DMS 273 treated with DMSO at 0.1 percent for 48 hours (cell line): ENCODE measurements at regions not wholly inside any gene's neighbourhood (a gene's known extent, or its start where the extent isn't known, plus 50 kb on each side); places are given as distances from the start of the nearest gene placed in this dataset.

ENCODE experiments used
- DNase-seq: peaks from one replicate; lab custom pipeline; 2025; lab: John Stamatoyannopoulos, UW

DNA sequence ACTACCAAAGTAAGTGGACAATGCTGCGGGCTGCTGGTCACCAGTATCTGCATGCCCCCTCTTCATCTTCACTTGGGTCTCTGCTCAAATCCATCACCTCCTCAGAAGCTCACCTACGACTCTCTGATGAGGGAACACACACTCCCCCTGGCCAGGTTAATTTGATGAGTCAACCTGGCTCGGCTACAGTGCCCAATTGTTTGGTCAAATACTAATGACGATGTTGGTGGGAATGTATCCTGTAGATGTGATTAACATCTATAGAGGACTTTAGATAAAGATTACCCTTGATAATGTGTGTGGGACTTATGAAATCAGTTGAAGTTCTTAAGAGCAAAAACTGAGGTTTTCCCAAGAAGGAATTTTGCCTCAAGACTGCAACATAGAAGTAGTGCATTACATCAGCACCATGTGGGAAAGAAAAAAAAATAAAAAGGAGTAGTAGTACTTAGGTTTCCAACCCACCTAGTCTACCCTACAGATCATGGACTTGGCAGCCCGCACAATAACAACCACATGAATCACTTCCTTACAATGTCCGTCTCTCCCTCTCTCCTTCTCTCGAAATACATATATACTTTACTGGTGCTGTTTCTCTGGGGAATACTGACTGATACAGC, 467.3 kb downstream of the DNAH5 start:
- no peak for DNase-seq

DNA sequence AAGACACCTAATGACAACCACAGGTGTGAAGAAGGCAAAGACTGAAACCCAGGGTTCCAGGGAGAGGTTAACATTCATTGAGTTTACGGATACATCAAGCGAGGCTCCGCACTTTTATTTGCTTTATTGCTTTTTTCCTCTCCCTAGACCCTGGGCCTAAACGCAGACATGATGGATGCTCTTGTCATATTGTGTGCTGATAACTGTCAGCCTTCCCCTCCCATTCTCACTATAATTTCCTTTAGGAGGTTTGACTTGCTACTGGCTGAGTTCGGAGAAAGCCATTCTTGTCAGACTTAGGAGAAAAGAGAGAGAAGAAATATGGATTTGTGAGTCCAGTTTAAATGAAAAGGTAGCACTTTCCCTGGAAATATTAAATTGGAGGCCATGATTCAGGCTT, 471.6 kb downstream of the DNAH5 start:
- DNase-seq = no peak

GRCh38 chr5:13470975-13471374, 473.5 kb downstream of the DNAH5 start:
- DNase-seq = no peak

DNA sequence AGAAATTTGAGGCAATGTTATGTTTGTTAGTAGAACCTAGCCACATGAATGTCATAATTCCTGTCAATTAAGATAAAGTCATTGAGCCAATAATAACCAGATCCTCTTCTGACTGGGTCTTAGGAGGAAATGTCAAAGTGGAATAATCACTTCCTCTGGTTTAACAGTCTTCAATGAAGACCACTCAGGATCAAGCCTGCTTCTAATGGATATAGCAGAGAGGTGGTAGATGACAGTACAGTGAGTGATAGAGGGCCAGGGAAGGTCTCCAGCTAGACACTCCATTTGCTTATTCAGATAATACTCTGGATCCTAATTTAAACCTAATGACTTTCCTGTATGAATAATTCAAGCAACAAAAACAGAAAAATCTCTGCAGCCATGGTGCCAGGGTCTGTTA, 474.2 kb downstream of the DNAH5 start:
- no peak for DNase-seq

GRCh38 chr5:13464532-13465193, 479.8 kb downstream of the DNAH5 start:
- DNase-seq = no peak

DNA sequence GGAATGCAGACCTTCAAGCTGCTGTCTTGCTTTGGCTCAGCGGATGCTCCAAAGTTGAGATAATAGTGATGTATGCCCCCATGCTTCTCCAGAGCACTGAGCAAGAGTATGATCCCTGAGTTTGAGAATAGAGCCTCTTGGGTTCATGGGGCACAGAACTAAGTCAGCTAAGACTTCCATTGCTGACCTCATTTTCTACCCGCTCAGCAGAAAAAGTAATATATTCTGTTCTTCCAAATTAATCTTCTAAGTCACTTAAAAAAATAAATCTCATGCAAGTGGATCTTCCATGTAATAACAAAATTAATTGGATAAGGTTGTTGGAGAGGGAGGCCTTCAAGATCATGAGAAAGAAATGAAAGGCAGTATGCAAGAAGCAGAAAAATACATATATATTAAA, 483.9 kb downstream of the DNAH5 start:
- DNase-seq = no peak

GRCh38 chr5:13454050-13454449, 490.4 kb downstream of the DNAH5 start:
- DNase-seq = no peak

- DNase-seq = no peak
Observed at GRCh38 chr5:13448843-13449242, 495.6 kb downstream of the DNAH5 start.

DNA sequence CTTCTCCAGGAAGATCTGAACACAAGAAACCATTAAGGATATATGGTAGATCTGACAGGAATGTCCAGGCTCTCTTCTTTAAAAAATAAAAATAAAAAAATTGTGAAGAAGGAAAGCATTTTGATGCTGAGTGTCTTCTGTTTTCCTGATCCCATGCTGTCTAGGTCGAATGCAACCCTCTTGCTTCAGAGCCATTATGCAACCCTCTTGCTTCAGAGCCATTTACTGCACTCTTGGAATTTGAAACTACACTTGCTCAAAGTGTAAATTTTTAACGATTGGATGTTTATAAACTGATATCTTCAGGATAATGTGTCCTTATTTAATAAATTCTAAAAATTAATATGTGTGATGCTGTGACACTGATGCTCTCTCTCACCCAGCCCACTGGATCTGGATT, 505.1 kb downstream of the DNAH5 start:
- no peak for DNase-seq

DNA sequence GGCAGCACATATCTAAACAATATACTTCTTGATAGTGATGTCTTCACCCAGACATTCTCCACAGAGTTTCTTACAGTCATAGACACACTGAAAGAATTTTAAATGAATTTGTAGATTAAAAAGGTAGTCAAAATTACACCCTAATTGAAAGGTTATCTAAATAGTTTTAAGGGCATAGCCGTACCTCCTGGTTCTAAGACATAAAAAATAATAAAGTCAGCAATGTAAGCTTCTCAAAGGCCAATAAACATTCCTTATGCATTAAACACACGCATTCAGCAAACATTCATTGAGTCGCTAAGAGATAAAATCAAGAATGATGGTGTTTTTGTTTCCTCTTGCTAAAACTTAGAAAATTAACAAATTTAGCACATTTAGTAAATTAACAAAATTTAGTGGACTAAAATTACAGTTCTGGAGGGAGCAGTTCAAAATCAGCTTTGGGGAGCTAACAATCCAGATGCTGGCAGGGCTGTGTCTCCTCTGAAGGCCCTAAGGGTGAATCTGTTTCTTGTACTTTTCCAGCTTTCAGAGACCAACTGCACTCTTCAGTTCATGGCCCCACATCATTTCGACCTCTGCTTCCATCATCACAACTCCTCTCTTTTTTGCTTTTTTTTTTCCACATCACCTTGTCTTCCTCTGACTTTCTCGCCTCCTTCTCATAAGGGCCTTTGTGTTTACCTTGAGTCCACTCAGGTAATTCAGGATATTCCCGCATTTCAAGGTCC, 516.5 kb downstream of the DNAH5 start:
- DNase-seq = no peak

DNA sequence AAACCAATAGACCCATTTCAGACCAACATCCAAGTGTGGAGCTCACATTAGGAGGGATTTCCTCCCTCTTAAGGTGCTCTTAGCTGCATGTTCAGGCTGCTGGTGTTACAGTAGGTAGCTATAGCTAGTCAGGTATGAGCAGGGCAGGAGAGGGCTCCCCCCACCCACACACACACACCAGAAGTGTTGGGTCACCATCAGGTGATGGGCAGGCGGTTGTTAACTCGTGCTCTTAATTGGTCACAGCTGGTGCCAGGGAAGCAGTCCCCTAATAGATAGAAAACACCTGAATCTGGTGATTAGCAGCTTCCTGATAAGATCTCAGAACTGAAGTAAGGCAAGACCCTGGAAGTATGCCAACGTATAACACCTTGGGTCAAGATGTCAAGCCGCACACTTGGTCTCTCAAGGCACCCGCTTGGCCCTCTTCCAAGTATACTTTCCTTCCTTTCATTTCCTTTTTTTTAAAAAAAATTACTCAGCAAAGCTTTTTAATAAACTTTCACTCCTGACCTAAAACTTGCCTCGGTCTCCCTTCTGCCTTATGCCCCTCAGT, 532.4 kb downstream of the DNAH5 start:
- DNase-seq = no peak

- no peak for DNase-seq
Observed at GRCh38 chr5:13408616-13409015, 535.9 kb downstream of the DNAH5 start.

DNA sequence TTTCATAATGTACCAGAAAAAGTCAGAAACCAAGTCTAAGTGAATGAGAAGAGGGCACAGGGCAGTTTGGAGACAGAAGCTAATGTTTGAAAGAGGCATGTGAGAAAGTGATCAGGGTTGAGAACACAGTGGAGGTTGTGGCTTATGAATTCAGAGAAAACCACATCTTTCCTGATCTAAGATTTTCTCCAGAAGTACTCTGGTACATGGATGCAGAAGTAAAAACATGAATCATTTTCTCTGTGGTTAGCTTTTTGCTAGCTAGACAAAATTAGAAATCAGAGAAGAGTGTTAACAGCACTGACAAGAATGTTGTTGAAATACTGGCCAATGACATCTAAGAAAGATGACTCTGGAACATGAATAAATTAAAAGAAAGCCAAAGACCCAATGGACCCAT, 541.1 kb downstream of the DNAH5 start:
- no peak for DNase-seq

- no peak for DNase-seq
Observed at GRCh38 chr5:13385066-13385465, 559.4 kb downstream of the DNAH5 start.

- DNase-seq = no peak
Observed at GRCh38 chr5:13382232-13382631, 562.3 kb downstream of the DNAH5 start.

GRCh38 chr5:13378091-13378490, 566.4 kb downstream of the DNAH5 start:
- DNase-seq = no peak

GRCh38 chr5:13359344-13359743, 585.1 kb downstream of the DNAH5 start:
- no peak for DNase-seq

- no peak for DNase-seq
Observed at GRCh38 chr5:13358342-13358741, 586.1 kb downstream of the DNAH5 start.

- DNase-seq = no peak
Observed at GRCh38 chr5:13357929-13358328, 586.6 kb downstream of the DNAH5 start.

GRCh38 chr5:13356226-13356625, 588.3 kb downstream of the DNAH5 start:
- DNase-seq = no peak

DNA sequence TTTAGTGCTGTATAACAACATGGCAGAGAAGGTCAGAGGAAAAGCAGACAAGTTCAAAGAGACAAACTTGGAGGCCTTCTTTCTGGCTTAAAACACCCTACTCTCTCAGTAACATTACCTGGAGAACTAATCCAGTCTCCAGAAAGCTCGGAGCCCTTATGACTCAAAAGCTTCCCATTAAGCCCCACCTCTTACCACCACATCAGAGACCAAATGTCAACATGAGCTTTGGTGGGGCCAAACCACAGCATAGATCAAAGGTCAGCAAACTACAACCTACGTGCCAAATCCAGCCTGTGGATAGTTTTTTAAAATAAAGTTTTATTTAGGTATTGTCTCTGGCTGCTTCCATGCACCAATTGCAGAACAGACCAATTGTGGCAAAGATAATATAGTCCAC, 589.9 kb downstream of the DNAH5 start:
- no peak for DNase-seq

- DNase-seq = no peak
Observed at GRCh38 chr5:13350767-13351166, 593.7 kb downstream of the DNAH5 start.

DNA sequence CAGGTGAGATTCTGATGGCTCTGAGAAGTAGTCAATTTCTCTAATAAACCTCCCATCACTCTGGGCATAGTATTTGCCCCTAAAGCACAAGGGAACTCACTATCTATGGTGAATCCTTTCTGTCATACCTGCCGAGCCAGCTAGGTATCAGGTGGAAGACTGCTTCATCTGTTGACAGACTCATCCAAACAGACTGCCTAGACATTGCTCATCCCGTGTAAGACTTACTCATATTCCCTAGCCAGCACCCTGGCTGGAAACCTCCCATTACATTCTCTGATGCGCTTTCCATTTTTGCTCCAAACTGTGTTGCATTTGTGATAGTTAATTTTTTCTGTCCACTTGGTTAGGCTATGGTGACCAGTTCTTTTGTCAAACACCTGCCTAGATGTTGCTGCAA, 595.9 kb downstream of the DNAH5 start:
- no peak for DNase-seq
